Liver (tissue), 3 donors: ENCODE measurements at regions not wholly inside any gene's neighbourhood (a gene's known extent, or its start where the extent isn't known, plus 50 kb on each side); places are given as distances from the start of the nearest gene placed in this dataset.

Experiments
- EGR1 ChIP-seq, 2 donors: IDR thresholded peaks; 2 replicates each; pipeline ENCODE4 v1.6.1; 2016 to 2018; ENCODE audit warnings: antibody characterized with exemption in 2 of 2, low read depth in 2 of 2
- FOXA1 ChIP-seq: IDR thresholded peaks from 2 replicates; pipeline ENCODE4 v1.6.1; 2016; ENCODE audit warnings: antibody characterized with exemption
- GABPA ChIP-seq, 2 donors: IDR thresholded peaks in 1 of 2; conservative IDR thresholded peaks in 1 of 2; 2 replicates each; pipeline ENCODE4 v1.6.1; 2016; ENCODE audit warnings: antibody characterized with exemption in 2 of 2, mild to moderate bottlenecking in 1 of 2, moderate library complexity in 1 of 2
- JUND ChIP-seq, 2 donors: IDR thresholded peaks; 2 replicates each; pipeline ENCODE4 v1.6.1; 2016; ENCODE audit warnings: antibody characterized with exemption in 2 of 2
- SP1 ChIP-seq: IDR thresholded peaks from 2 replicates; pipeline ENCODE4 v1.6.1; 2018; ENCODE audit warnings: antibody characterized with exemption, mild to moderate bottlenecking
- TAF1 ChIP-seq: conservative IDR thresholded peaks from 2 replicates; pipeline ENCODE4 v1.6.1; 2016; ENCODE audit warnings: antibody characterized with exemption, mild to moderate bottlenecking
- TF ChIP-seq, protein P1 (sequence below): IDR thresholded peaks from 2 replicates; pipeline ENCODE4 v1.6.1; 2016; ENCODE audit warnings: antibody characterized with exemption, mild to moderate bottlenecking
- TF ChIP-seq, protein P2 (sequence below): fragments of 150-350 bp; IDR thresholded peaks from 2 replicates; pipeline ENCODE4 v1.5.1; 2017; ENCODE audit warnings: improper control_type of control experiment, low read depth, low read length; ENCODE audit not compliant: missing input control
- TF ChIP-seq, protein P3 (sequence below): IDR thresholded peaks from 2 replicates; pipeline ENCODE4 v1.6.1; 2016; ENCODE audit warnings: antibody characterized with exemption
- TF ChIP-seq, protein P4 (sequence below): IDR thresholded peaks from 2 replicates; pipeline ENCODE4 v1.6.1; 2016; ENCODE audit warnings: antibody characterized with exemption
- TF ChIP-seq, protein P5 (sequence below): IDR thresholded peaks from 2 replicates; pipeline ENCODE4 v1.6.1; 2016; ENCODE audit warnings: antibody characterized with exemption
- donor health status: healthy.
- donor health status: healthy.

DNA sequence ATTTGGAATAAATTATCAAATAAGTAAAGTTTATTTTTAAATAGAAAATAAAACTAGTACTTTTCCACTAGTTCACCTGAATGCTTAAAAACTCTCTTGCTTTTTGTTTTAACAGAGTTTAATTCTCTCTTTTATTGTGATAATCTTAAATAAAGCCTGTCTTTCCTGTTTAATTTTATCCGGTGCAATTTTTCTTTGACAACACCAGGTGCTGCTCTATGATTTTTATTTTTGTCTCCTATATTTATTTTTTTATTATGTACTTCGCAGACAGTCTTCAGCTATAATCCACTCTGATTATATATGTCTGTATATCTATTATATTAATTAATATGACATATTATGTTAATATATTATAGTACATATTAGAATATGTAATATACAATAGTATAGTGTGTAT is 1293.0 kb upstream of the EPHA6 start:
- TF ChIP-seq, protein P1, sequence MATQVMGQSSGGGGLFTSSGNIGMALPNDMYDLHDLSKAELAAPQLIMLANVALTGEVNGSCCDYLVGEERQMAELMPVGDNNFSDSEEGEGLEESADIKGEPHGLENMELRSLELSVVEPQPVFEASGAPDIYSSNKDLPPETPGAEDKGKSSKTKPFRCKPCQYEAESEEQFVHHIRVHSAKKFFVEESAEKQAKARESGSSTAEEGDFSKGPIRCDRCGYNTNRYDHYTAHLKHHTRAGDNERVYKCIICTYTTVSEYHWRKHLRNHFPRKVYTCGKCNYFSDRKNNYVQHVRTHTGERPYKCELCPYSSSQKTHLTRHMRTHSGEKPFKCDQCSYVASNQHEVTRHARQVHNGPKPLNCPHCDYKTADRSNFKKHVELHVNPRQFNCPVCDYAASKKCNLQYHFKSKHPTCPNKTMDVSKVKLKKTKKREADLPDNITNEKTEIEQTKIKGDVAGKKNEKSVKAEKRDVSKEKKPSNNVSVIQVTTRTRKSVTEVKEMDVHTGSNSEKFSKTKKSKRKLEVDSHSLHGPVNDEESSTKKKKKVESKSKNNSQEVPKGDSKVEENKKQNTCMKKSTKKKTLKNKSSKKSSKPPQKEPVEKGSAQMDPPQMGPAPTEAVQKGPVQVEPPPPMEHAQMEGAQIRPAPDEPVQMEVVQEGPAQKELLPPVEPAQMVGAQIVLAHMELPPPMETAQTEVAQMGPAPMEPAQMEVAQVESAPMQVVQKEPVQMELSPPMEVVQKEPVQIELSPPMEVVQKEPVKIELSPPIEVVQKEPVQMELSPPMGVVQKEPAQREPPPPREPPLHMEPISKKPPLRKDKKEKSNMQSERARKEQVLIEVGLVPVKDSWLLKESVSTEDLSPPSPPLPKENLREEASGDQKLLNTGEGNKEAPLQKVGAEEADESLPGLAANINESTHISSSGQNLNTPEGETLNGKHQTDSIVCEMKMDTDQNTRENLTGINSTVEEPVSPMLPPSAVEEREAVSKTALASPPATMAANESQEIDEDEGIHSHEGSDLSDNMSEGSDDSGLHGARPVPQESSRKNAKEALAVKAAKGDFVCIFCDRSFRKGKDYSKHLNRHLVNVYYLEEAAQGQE: no peak
- TF ChIP-seq GABPA (IDR thresholded peaks at IDR 0.05 in 1 of 2, conservative IDR thresholded peaks at IDR 0.05 in 1 of 2): no peak
- TF ChIP-seq, protein P2, sequence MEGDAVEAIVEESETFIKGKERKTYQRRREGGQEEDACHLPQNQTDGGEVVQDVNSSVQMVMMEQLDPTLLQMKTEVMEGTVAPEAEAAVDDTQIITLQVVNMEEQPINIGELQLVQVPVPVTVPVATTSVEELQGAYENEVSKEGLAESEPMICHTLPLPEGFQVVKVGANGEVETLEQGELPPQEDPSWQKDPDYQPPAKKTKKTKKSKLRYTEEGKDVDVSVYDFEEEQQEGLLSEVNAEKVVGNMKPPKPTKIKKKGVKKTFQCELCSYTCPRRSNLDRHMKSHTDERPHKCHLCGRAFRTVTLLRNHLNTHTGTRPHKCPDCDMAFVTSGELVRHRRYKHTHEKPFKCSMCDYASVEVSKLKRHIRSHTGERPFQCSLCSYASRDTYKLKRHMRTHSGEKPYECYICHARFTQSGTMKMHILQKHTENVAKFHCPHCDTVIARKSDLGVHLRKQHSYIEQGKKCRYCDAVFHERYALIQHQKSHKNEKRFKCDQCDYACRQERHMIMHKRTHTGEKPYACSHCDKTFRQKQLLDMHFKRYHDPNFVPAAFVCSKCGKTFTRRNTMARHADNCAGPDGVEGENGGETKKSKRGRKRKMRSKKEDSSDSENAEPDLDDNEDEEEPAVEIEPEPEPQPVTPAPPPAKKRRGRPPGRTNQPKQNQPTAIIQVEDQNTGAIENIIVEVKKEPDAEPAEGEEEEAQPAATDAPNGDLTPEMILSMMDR: no peak
- TF ChIP-seq, protein P3, sequence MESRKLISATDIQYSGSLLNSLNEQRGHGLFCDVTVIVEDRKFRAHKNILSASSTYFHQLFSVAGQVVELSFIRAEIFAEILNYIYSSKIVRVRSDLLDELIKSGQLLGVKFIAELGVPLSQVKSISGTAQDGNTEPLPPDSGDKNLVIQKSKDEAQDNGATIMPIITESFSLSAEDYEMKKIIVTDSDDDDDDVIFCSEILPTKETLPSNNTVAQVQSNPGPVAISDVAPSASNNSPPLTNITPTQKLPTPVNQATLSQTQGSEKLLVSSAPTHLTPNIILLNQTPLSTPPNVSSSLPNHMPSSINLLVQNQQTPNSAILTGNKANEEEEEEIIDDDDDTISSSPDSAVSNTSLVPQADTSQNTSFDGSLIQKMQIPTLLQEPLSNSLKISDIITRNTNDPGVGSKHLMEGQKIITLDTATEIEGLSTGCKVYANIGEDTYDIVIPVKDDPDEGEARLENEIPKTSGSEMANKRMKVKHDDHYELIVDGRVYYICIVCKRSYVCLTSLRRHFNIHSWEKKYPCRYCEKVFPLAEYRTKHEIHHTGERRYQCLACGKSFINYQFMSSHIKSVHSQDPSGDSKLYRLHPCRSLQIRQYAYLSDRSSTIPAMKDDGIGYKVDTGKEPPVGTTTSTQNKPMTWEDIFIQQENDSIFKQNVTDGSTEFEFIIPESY: no peak
- no peak for TF ChIP-seq TAF1
- TF ChIP-seq SP1: no peak
- TF ChIP-seq, protein P4, sequence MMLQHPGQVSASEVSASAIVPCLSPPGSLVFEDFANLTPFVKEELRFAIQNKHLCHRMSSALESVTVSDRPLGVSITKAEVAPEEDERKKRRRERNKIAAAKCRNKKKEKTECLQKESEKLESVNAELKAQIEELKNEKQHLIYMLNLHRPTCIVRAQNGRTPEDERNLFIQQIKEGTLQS: no peak
- TF ChIP-seq EGR1 (IDR thresholded peaks at IDR 0.05; ENCODE audit: low read depth in 2 of 2): no peak
- no peak for TF ChIP-seq FOXA1
- TF ChIP-seq, protein P5, sequence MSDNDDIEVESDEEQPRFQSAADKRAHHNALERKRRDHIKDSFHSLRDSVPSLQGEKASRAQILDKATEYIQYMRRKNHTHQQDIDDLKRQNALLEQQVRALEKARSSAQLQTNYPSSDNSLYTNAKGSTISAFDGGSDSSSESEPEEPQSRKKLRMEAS: no peak
- no peak for TF ChIP-seq JUND (IDR thresholded peaks at IDR 0.05)
